PFSK-1 (cell line): ENCODE measurements at regions not wholly inside any gene's neighbourhood (a gene's known extent, or its start where the extent isn't known, plus 50 kb on each side); places are given as distances from the start of the nearest gene placed in this dataset.

Experiments used
- POLR2AphosphoS5 ChIP-seq: IDR thresholded peaks from 2 replicates; pipeline ENCODE4 v1.6.1; 2012; ENCODE audit warnings: low read depth, mild to moderate bottlenecking, control low read depth, low read length, moderate library complexity
- SIN3A ChIP-seq: IDR thresholded peaks from 2 replicates; pipeline ENCODE4 v1.6.1; 2012; ENCODE audit warnings: mild to moderate bottlenecking, low read length, moderate library complexity, borderline replicate concordance; ENCODE audit not compliant: insufficient read depth

- TF ChIP-seq POLR2AphosphoS5: no peak
- no peak for TF ChIP-seq SIN3A
Observed at GRCh38 chr7:42489299-42489698, 252.3 kb upstream of the GLI3 start.
